HepG2 (cell line): ENCODE measurements at regions not wholly inside any gene's neighbourhood (a gene's known extent, or its start where the extent isn't known, plus 50 kb on each side); places are given as distances from the start of the nearest gene placed in this dataset.

ENCODE experiments used
- CTCF ChIP-seq: sonication (generic); formaldehyde crosslinking; IDR thresholded peaks from 2 replicates; pipeline ENCODE4 v1.5.0; 2020; ENCODE audit warnings: mild to moderate bottlenecking, missing genetic modification reagents, moderate library complexity
- HCFC1 ChIP-seq: fragments of 150-350 bp; IDR thresholded peaks from 2 replicates; pipeline ENCODE4 v1.6.1; 2014; ENCODE audit warnings: low read depth, low read length
- HDAC6 ChIP-seq: fragments of 200-600 bp; sonication (generic); IDR thresholded peaks from 2 replicates; pipeline ENCODE4 v1.7.0; 2017; ENCODE audit warnings: mild to moderate bottlenecking, antibody characterized with exemption, low read length, low read depth
- MXI1 ChIP-seq: IDR thresholded peaks from 3 replicates; pipeline ENCODE4 v1.6.1; 2012; ENCODE audit warnings: low read depth, low read length, inconsistent platforms, borderline replicate concordance
- RFX5 ChIP-seq: IDR thresholded peaks from 2 replicates; pipeline ENCODE4 v1.6.1; 2011; ENCODE audit warnings: low read depth, low read length, improper control_type of control experiment
- SCMH1 ChIP-seq: sonication (generic); formaldehyde crosslinking; IDR thresholded peaks from 2 replicates; pipeline ENCODE4 v1.9.0; 2021; ENCODE audit warnings: missing genetic modification reagents, mild to moderate bottlenecking, borderline replicate concordance
- SUZ12 ChIP-seq: fragments of 150-350 bp; IDR thresholded peaks from 2 replicates; pipeline ENCODE4 v1.6.1; 2014; ENCODE audit warnings: low read depth, low read length
- ZBTB43 ChIP-seq: sonication (generic); formaldehyde crosslinking; conservative IDR thresholded peaks from 2 replicates; pipeline ENCODE4 v1.4.0; 2020; ENCODE audit warnings: missing genetic modification reagents

GRCh38 chr21:26404288-26404687 lies 168.8 kb downstream of the CYYR1 start:
- TF ChIP-seq RFX5 (no peak), HDAC6 (no peak), SCMH1 (CRISPR knock-in tag) (no peak), HCFC1 (no peak), CTCF (CRISPR knock-in tag) (no peak), ZBTB43 (CRISPR knock-in tag) (no peak), MXI1 (no peak), SUZ12 (no peak)
